SK-N-SH (cell line): ENCODE measurements at regions not wholly inside any gene's neighbourhood (a gene's known extent, or its start where the extent isn't known, plus 50 kb on each side); places are given as distances from the start of the nearest gene placed in this dataset.

Experiments used
- CTCF ChIP-seq: fragments of 200-600 bp; sonication (generic); IDR thresholded peaks from 2 replicates; pipeline ENCODE4 v1.6.1; 2017; ENCODE audit warnings: antibody characterized with exemption, mild to moderate bottlenecking, moderate library complexity
- EZH2phosphoT487 ChIP-seq: fragments of 200-600 bp; sonication (generic); IDR thresholded peaks from 2 replicates; pipeline ENCODE4 v1.6.1; 2017; ENCODE audit warnings: low read depth, mixed run types, mild to moderate bottlenecking, antibody characterized with exemption, moderate library complexity, borderline replicate concordance
- IRF3 ChIP-seq: fragments of 150-350 bp; IDR thresholded peaks from 2 replicates; pipeline ENCODE4 v1.6.1; 2016; ENCODE audit warnings: mild to moderate bottlenecking, low read depth, low read length
- POLR2AphosphoS5 ChIP-seq: IDR thresholded peaks from 2 replicates; pipeline ENCODE4 v1.6.1; 2012; ENCODE audit warnings: low read depth, low read length
- RXRA ChIP-seq: IDR thresholded peaks from 2 replicates; pipeline ENCODE4 v1.4.0; 2012; ENCODE audit warnings: low read depth, mild to moderate bottlenecking, borderline replicate concordance
- TAF1 ChIP-seq: IDR thresholded peaks from 2 replicates; pipeline ENCODE4 v1.6.1; 2012; ENCODE audit warnings: low read depth, mild to moderate bottlenecking, low read length, moderate library complexity, borderline replicate concordance
- ZBTB33 ChIP-seq: IDR thresholded peaks from 2 replicates; pipeline ENCODE4 v1.4.0; 2012; ENCODE audit warnings: low read depth, borderline replicate concordance

GRCh38 chr6:23635150-23635549 is 490.9 kb upstream of the NRSN1 start:
- TF ChIP-seq POLR2AphosphoS5 = no peak
- no peak for TF ChIP-seq RXRA
- no peak for TF ChIP-seq TAF1
- TF ChIP-seq EZH2phosphoT487 = no peak
- TF ChIP-seq CTCF = no peak
- TF ChIP-seq IRF3 = no peak
- TF ChIP-seq ZBTB33 = no peak
